ENCODE measurements at regions not wholly inside any gene's neighbourhood (a gene's known extent, or its start where the extent isn't known, plus 50 kb on each side); places are given as distances from the start of the nearest gene placed in this dataset.

- DNase-seq, result no peak
- Histone ChIP-seq H3K27me3 (ENCODE audit: control insufficient read depth, insufficient read depth, low read length) (no peaks in the 10 kb centered on the region), H3K4me1 (ENCODE audit: control insufficient read depth, insufficient read depth, low read length, poor library complexity, severe bottlenecking) (no peaks in the 10 kb centered on the region), H3K36me3 (ENCODE audit: control insufficient read depth, insufficient read depth, low read length) (no peaks in the 10 kb centered on the region), H3K9me3 (ENCODE audit: control insufficient read depth in 2 of 2, low read length in 2 of 2) (peaks cover 4 to 12% of the 10 kb centered on the region in 2 experiments), H3K27ac (ENCODE audit: insufficient read depth, low read length, poor library complexity, severe bottlenecking) (no peak overlapping the region), H3K4me3 (ENCODE audit: low read depth, low read length) (no peak overlapping the region)
- ATAC-seq (ENCODE audit: low read depth in 2 of 2), result no peak
- Mint-ChIP-seq H3K4me3 (peak overlapping the region in 1 of 4 donors; percentile 27), H3K9me3 (peaks cover 9 to 26% (median 11%) of the 10 kb centered on the region in 7 donors), H3K27ac (peak overlapping the region in 1 of 3 donors; percentile 23), H3K36me3 (peaks cover 17% of the 10 kb centered on the region), H3K4me1 (peaks cover 3 to 18% (median 18%) of the 10 kb centered on the region in 4 donors), H3K27me3 (peaks cover 4% of the 10 kb centered on the region)
Observed at GRCh38 chr14:65900164-65900563, 487.6 kb downstream of the FUT8 start.

GRCh38 chr14:65901595-65901994 lies 489.1 kb downstream of the FUT8 start:
- Histone ChIP-seq H3K4me3 (ENCODE audit: low read depth, low read length) (no peak overlapping the region), H3K27me3 (ENCODE audit: control insufficient read depth, insufficient read depth, low read length) (no peaks in the 10 kb centered on the region), H3K9me3 (ENCODE audit: control insufficient read depth in 2 of 2, low read length in 2 of 2) (peaks cover 4 to 12% of the 10 kb centered on the region in 2 experiments), H3K27ac (ENCODE audit: insufficient read depth, low read length, poor library complexity, severe bottlenecking) (no peak overlapping the region), H3K4me1 (ENCODE audit: control insufficient read depth, insufficient read depth, low read length, poor library complexity, severe bottlenecking) (no peaks in the 10 kb centered on the region), H3K36me3 (ENCODE audit: control insufficient read depth, insufficient read depth, low read length) (no peaks in the 10 kb centered on the region)
- Mint-ChIP-seq H3K4me1 (peaks cover 3 to 18% (median 17%) of the 10 kb centered on the region in 4 donors), H3K27me3 (peaks cover 4% of the 10 kb centered on the region), H3K27ac (peak overlapping the region in 1 of 3 donors; percentile 43), H3K4me3 (no peak overlapping the region), H3K9me3 (peaks cover 9 to 23% (median 10%) of the 10 kb centered on the region in 7 donors), H3K36me3 (peaks cover 15% of the 10 kb centered on the region)
- no peak for ATAC-seq (ENCODE audit: low read depth in 2 of 2)
- DNase-seq, result no peak

GRCh38 chr14:65904988-65905387 lies 492.5 kb downstream of the FUT8 start:
- Mint-ChIP-seq H3K4me1 (peaks cover 9 to 25% (median 16%) of the 10 kb centered on the region in 4 donors), H3K9me3 (peaks cover 3 to 12% (median 6%) of the 10 kb centered on the region in 7 donors), H3K36me3 (peaks cover 10% of the 10 kb centered on the region), H3K4me3 (no peak overlapping the region), H3K27ac (peak overlapping the region in 2 of 3 donors; percentile 45), H3K27me3 (peaks cover 7% of the 10 kb centered on the region)
- H3K9me3 ChIP-seq (ENCODE audit: control insufficient read depth in 2 of 2, low read length in 2 of 2), result peaks cover 4 to 12% of the 10 kb centered on the region in 2 experiments
- no peak for DNase-seq
- no peak for ATAC-seq (ENCODE audit: low read depth in 2 of 2)
- no peaks in the 10 kb centered on the region for H3K36me3 ChIP-seq (ENCODE audit: control insufficient read depth, insufficient read depth, low read length)
- no peaks in the 10 kb centered on the region for H3K4me1 ChIP-seq (ENCODE audit: control insufficient read depth, insufficient read depth, low read length, poor library complexity, severe bottlenecking)
- no peak overlapping the region for H3K27ac ChIP-seq (ENCODE audit: insufficient read depth, low read length, poor library complexity, severe bottlenecking)
- no peaks in the 10 kb centered on the region for H3K27me3 ChIP-seq (ENCODE audit: control insufficient read depth, insufficient read depth, low read length)
- no peak overlapping the region for H3K4me3 ChIP-seq (ENCODE audit: low read depth, low read length)

- H3K4me1 Mint-ChIP-seq, result peaks cover 17 to 30% (median 20%) of the 10 kb centered on the region in 4 donors
Observed at GRCh38 chr14:65906344-65906743, 493.8 kb downstream of the FUT8 start.

GRCh38 chr14:65906948-65907347 lies 494.4 kb downstream of the FUT8 start:
- Histone ChIP-seq H3K27ac (ENCODE audit: insufficient read depth, low read length, poor library complexity, severe bottlenecking) (no peak overlapping the region), H3K36me3 (ENCODE audit: control insufficient read depth, insufficient read depth, low read length) (no peaks in the 10 kb centered on the region), H3K4me3 (ENCODE audit: low read depth, low read length) (no peak overlapping the region), H3K27me3 (ENCODE audit: control insufficient read depth, insufficient read depth, low read length) (no peaks in the 10 kb centered on the region), H3K9me3 (ENCODE audit: control insufficient read depth in 2 of 2, low read length in 2 of 2) (peaks cover 0 to under 1% of the 10 kb centered on the region in 2 experiments), H3K4me1 (ENCODE audit: control insufficient read depth, insufficient read depth, low read length, poor library complexity, severe bottlenecking) (peaks cover 12% of the 10 kb centered on the region)
- ATAC-seq (ENCODE audit: low read depth in 2 of 2) (no peak), DNase-seq (no peak)
- peaks cover 0 to 3% (median 0%) of the 10 kb centered on the region in 7 donors for H3K9me3 Mint-ChIP-seq
- H3K27ac Mint-ChIP-seq, result no peak overlapping the region
- peaks cover 19 to 35% (median 24%) of the 10 kb centered on the region in 4 donors for H3K4me1 Mint-ChIP-seq
- peaks cover 7% of the 10 kb centered on the region for H3K27me3 Mint-ChIP-seq
- no peak overlapping the region for H3K4me3 Mint-ChIP-seq
- H3K36me3 Mint-ChIP-seq, result no peaks in the 10 kb centered on the region

More at GRCh38 chr14:65906344-65906743, 493.8 kb downstream of the FUT8 start:
- H3K4me3 ChIP-seq (ENCODE audit: low read depth, low read length), result no peak overlapping the region
- Mint-ChIP-seq H3K27me3 (peaks cover 7% of the 10 kb centered on the region), H3K4me3 (no peak overlapping the region), H3K27ac (peak overlapping the region in 2 of 3 donors; percentile 2 to 79), H3K36me3 (no peaks in the 10 kb centered on the region), H3K9me3 (peaks cover 0 to 4% (median under 1%) of the 10 kb centered on the region in 7 donors)
- no peaks in the 10 kb centered on the region for H3K27me3 ChIP-seq (ENCODE audit: control insufficient read depth, insufficient read depth, low read length)
- no peaks in the 10 kb centered on the region for H3K36me3 ChIP-seq (ENCODE audit: control insufficient read depth, insufficient read depth, low read length)
- H3K27ac ChIP-seq (ENCODE audit: insufficient read depth, low read length, poor library complexity, severe bottlenecking), result no peak overlapping the region
- ATAC-seq (ENCODE audit: low read depth in 2 of 2) (no peak), DNase-seq (no peak)
- peaks cover 2 to 6% of the 10 kb centered on the region in 2 experiments for H3K9me3 ChIP-seq (ENCODE audit: control insufficient read depth in 2 of 2, low read length in 2 of 2)
- H3K4me1 ChIP-seq (ENCODE audit: control insufficient read depth, insufficient read depth, low read length, poor library complexity, severe bottlenecking), result peaks cover 6% of the 10 kb centered on the region

GRCh38 chr14:65910108-65910786 lies 497.7 kb downstream of the FUT8 start:
- no peak overlapping the region for H3K27ac Mint-ChIP-seq
- no peaks in the 10 kb centered on the region for H3K27me3 ChIP-seq (ENCODE audit: control insufficient read depth, insufficient read depth, low read length)
- no peak for ATAC-seq (ENCODE audit: low read depth in 2 of 2)
- peaks cover 8% of the 10 kb centered on the region for H3K27me3 Mint-ChIP-seq
- H3K9me3 ChIP-seq (ENCODE audit: control insufficient read depth in 2 of 2, low read length in 2 of 2), result no peaks in the 10 kb centered on the region
- H3K4me1 ChIP-seq (ENCODE audit: control insufficient read depth, insufficient read depth, low read length, poor library complexity, severe bottlenecking), result peaks cover 14% of the 10 kb centered on the region
- no peak for DNase-seq
- H3K27ac ChIP-seq (ENCODE audit: insufficient read depth, low read length, poor library complexity, severe bottlenecking), result no peak overlapping the region
- H3K4me3 Mint-ChIP-seq, result peak overlapping the region in 1 of 4 donors; percentile 15
- no peaks in the 10 kb centered on the region for H3K36me3 ChIP-seq (ENCODE audit: control insufficient read depth, insufficient read depth, low read length)
- H3K4me3 ChIP-seq (ENCODE audit: low read depth, low read length), result no peak overlapping the region
- H3K36me3 Mint-ChIP-seq, result peaks cover 3% of the 10 kb centered on the region
- peaks cover 16 to 52% (median 39%) of the 10 kb centered on the region in 4 donors for H3K4me1 Mint-ChIP-seq
- H3K9me3 Mint-ChIP-seq, result peaks cover 0 to 1% (median 0%) of the 10 kb centered on the region in 7 donors

- peak overlapping the region in 2 of 4 donors; percentile 0 to 1 for H3K4me3 Mint-ChIP-seq
- H3K27me3 ChIP-seq (ENCODE audit: control insufficient read depth, insufficient read depth, low read length), result no peaks in the 10 kb centered on the region
- no peak overlapping the region for H3K27ac Mint-ChIP-seq
- H3K4me3 ChIP-seq (ENCODE audit: low read depth, low read length), result no peak overlapping the region
- H3K27me3 Mint-ChIP-seq, result peaks cover 4% of the 10 kb centered on the region
- H3K36me3 Mint-ChIP-seq, result peaks cover 10% of the 10 kb centered on the region
- H3K27ac ChIP-seq (ENCODE audit: insufficient read depth, low read length, poor library complexity, severe bottlenecking), result no peak overlapping the region
- H3K9me3 ChIP-seq (ENCODE audit: control insufficient read depth in 2 of 2, low read length in 2 of 2), result no peaks in the 10 kb centered on the region
- peaks cover 0 to 2% (median 0%) of the 10 kb centered on the region in 7 donors for H3K9me3 Mint-ChIP-seq
- ATAC-seq (ENCODE audit: low read depth in 2 of 2) (peak in 1 of 2 donors; percentile 41), DNase-seq (peak in 1 of 3 donors; percentile 64)
- H3K36me3 ChIP-seq (ENCODE audit: control insufficient read depth, insufficient read depth, low read length), result no peaks in the 10 kb centered on the region
- H3K4me1 ChIP-seq (ENCODE audit: control insufficient read depth, insufficient read depth, low read length, poor library complexity, severe bottlenecking), result peaks cover 14% of the 10 kb centered on the region
- peaks cover 8 to 56% (median 39%) of the 10 kb centered on the region in 4 donors for H3K4me1 Mint-ChIP-seq
Observed at GRCh38 chr14:65915125-65915524, 502.6 kb downstream of the FUT8 start.

Data from CD4-positive, CD25-positive, alpha-beta regulatory T cell (primary cell).